Left ventricle myocardium inferior (tissue), 1 donor: ENCODE measurements at regions not wholly inside any gene's neighbourhood (a gene's known extent, or its start where the extent isn't known, plus 50 kb on each side); places are given as distances from the start of the nearest gene placed in this dataset.

Experiments
- DNase-seq: peaks from one replicate; pipeline ENCODE4 v3.0.0-alpha.2; 2020
- H3K27ac ChIP-seq: fragments of 200-600 bp; replicated peaks from 2 replicates; pipeline ENCODE4 v1.8.0; 2021
- H3K27me3 ChIP-seq: fragments of 200-600 bp; 2 replicates; pipeline ENCODE4 v1.8.0; 2021; ENCODE audit warnings: low read depth
- H3K36me3 ChIP-seq: fragments of 200-600 bp; 2 replicates; pipeline ENCODE4 v1.8.0; 2021
- H3K4me1 ChIP-seq: fragments of 200-600 bp; 2 replicates; pipeline ENCODE4 v1.8.0; 2021
- H3K4me3 ChIP-seq: fragments of 200-600 bp; 2 replicates; pipeline ENCODE4 v1.8.0; 2021; ENCODE audit warnings: mild to moderate bottlenecking, moderate library complexity
- H3K9me3 ChIP-seq: fragments of 200-600 bp; replicated peaks from 2 replicates; pipeline ENCODE4 v1.8.0; 2021
- CTCF ChIP-seq: fragments of 200-600 bp; IDR thresholded peaks from 2 replicates; pipeline ENCODE4 v1.8.0; 2021; ENCODE audit warnings: antibody characterized with exemption, mild to moderate bottlenecking, borderline replicate concordance
- intact Hi-C: fragments of 100-400 bp; cut with micrococcal nuclease; formaldehyde crosslinking; loops from one replicate; pipeline ENCODE4 v1.11.0; 2022
- donor health status: DM: no; HTN: yes; CAD: no; lungs with severe emphysema.

- Histone ChIP-seq H3K4me3 (no peak overlapping the region), H3K27me3 (peaks cover 41% of the 10 kb centered on the region), H3K4me1 (no peaks in the 10 kb centered on the region), H3K36me3 (no peaks in the 10 kb centered on the region), H3K9me3 (no peaks in the 10 kb centered on the region), H3K27ac (no peak overlapping the region)
- intact Hi-C loops: no loop called here
- no peak for TF ChIP-seq CTCF
- no peak for DNase-seq
Measured at GRCh38 chr22:44389926-44390612, 77.3 kb upstream of the SHISAL1 start.

- Histone ChIP-seq H3K4me3 (no peak overlapping the region), H3K27me3 (peaks cover 34% of the 10 kb centered on the region), H3K4me1 (no peaks in the 10 kb centered on the region), H3K36me3 (no peaks in the 10 kb centered on the region), H3K9me3 (no peaks in the 10 kb centered on the region), H3K27ac (no peak overlapping the region)
- no peak for DNase-seq
- TF ChIP-seq CTCF: no peak
- intact Hi-C loops: no loop called here
Measured at GRCh38 chr22:44389181-44389580, 76.4 kb upstream of the SHISAL1 start.

- no peak overlapping the region for H3K4me3 ChIP-seq
- no peak overlapping the region for H3K27ac ChIP-seq
- no peaks in the 10 kb centered on the region for H3K36me3 ChIP-seq
- peaks cover 28% of the 10 kb centered on the region for H3K27me3 ChIP-seq
- DNase-seq: no peak
- H3K9me3 ChIP-seq: no peaks in the 10 kb centered on the region
- no peak for TF ChIP-seq CTCF
- no peaks in the 10 kb centered on the region for H3K4me1 ChIP-seq
- intact Hi-C loops: no loop called here
Measured at GRCh38 chr22:44387486-44387885, 74.7 kb upstream of the SHISAL1 start.

GRCh38 chr22:44386386-44387035, 73.8 kb upstream of the SHISAL1 start:
- H3K27me3 ChIP-seq: peaks cover 28% of the 10 kb centered on the region
- DNase-seq: no peak
- H3K4me1 ChIP-seq: no peaks in the 10 kb centered on the region
- intact Hi-C loops: no loop called here
- H3K27ac ChIP-seq: no peak overlapping the region
- no peaks in the 10 kb centered on the region for H3K36me3 ChIP-seq
- no peak for TF ChIP-seq CTCF
- no peak overlapping the region for H3K4me3 ChIP-seq
- H3K9me3 ChIP-seq: no peaks in the 10 kb centered on the region

- no peak for DNase-seq
- no peak overlapping the region for H3K4me3 ChIP-seq
- no peak overlapping the region for H3K27ac ChIP-seq
- H3K9me3 ChIP-seq: no peaks in the 10 kb centered on the region
- H3K4me1 ChIP-seq: no peaks in the 10 kb centered on the region
- peaks cover 33% of the 10 kb centered on the region for H3K27me3 ChIP-seq
- intact Hi-C loops: no loop called here
- TF ChIP-seq CTCF: no peak
- no peaks in the 10 kb centered on the region for H3K36me3 ChIP-seq
Measured at GRCh38 chr22:44385781-44386180, 73.0 kb upstream of the SHISAL1 start.
